Lower leg skin (tissue), 3 donors: ENCODE measurements at regions not wholly inside any gene's neighbourhood (a gene's known extent, or its start where the extent isn't known, plus 50 kb on each side); places are given as distances from the start of the nearest gene placed in this dataset.

Source experiments
- POLR2A ChIP-seq, 2 donors: fragments of 450-650 bp; IDR thresholded peaks; one replicate each; pipeline ENCODE4 v1.6.1; 2016 to 2017; ENCODE audit warnings: antibody characterized with exemption in 2 of 2, mild to moderate bottlenecking in 1 of 2, moderate library complexity in 1 of 2
- TF ChIP-seq, protein P1 (sequence below), 3 donors: fragments of 450-650 bp; IDR thresholded peaks; one replicate each; pipeline ENCODE4 v1.5.1; 2016; ENCODE audit warnings: antibody characterized with exemption in 3 of 3, mild to moderate bottlenecking in 3 of 3, moderate library complexity in 2 of 3

GRCh38 chr15:79172801-79173460, 82.4 kb upstream of the RASGRF1 start:
- TF ChIP-seq, protein P1, sequence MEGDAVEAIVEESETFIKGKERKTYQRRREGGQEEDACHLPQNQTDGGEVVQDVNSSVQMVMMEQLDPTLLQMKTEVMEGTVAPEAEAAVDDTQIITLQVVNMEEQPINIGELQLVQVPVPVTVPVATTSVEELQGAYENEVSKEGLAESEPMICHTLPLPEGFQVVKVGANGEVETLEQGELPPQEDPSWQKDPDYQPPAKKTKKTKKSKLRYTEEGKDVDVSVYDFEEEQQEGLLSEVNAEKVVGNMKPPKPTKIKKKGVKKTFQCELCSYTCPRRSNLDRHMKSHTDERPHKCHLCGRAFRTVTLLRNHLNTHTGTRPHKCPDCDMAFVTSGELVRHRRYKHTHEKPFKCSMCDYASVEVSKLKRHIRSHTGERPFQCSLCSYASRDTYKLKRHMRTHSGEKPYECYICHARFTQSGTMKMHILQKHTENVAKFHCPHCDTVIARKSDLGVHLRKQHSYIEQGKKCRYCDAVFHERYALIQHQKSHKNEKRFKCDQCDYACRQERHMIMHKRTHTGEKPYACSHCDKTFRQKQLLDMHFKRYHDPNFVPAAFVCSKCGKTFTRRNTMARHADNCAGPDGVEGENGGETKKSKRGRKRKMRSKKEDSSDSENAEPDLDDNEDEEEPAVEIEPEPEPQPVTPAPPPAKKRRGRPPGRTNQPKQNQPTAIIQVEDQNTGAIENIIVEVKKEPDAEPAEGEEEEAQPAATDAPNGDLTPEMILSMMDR (IDR thresholded peaks at IDR 0.05): no peak
- no peak for TF ChIP-seq POLR2A (IDR thresholded peaks at IDR 0.05)
